ENCODE measurements at regions not wholly inside any gene's neighbourhood (a gene's known extent, or its start where the extent isn't known, plus 50 kb on each side); places are given as distances from the start of the nearest gene placed in this dataset.

DNA sequence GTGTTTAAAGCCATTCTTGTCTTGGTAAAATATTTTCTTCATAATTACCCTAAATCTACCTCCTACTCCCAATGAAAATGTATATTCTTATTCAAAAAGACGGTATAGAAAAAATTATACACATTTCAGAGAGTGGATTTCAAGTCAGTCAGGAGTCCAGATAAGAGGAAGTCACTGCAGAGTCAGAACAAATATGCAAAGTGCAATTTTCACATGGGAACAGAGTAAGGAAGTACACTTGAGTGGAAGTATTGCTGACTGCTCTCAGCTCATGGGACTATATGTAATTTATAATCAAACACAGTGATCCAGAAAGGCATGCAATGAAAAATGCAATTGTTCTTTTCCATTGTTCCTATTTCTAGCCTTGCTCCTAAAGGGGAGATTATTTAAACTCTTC, 1128.0 kb downstream of the AACS start:
- no peak overlapping the region for H3K4me3 Mint-ChIP-seq
- H3K4me1 ChIP-seq (ENCODE audit: control insufficient read depth, insufficient read depth, low read length): no peaks in the 10 kb centered on the region
- DNase-seq (no peak), ATAC-seq (no peak)
- peaks cover 3 to 9% of the 10 kb centered on the region in 2 donors for H3K9me3 Mint-ChIP-seq
- no peak overlapping the region for H3K4me3 ChIP-seq (ENCODE audit: low read length)
- WGBS (ENCODE audit: insufficient coverage): 43% methylated on average over 1 of the region's 1 CpG
- no peaks in the 10 kb centered on the region for H3K36me3 ChIP-seq (ENCODE audit: control insufficient read depth, insufficient read depth, low read length)
- peaks cover 0 to 3% of the 10 kb centered on the region in 2 donors for H3K27me3 Mint-ChIP-seq (ENCODE audit: low read depth in 2 of 2)
- no peaks in the 10 kb centered on the region for H3K4me1 Mint-ChIP-seq
- peaks cover 4% of the 10 kb centered on the region for H3K9me3 ChIP-seq (ENCODE audit: control insufficient read depth, insufficient read depth, low read length)
- intact Hi-C loops (cut with micrococcal nuclease): no loop called here
- no peak overlapping the region for H3K27ac ChIP-seq (ENCODE audit: low read length)
- peaks cover 1% of the 10 kb centered on the region for H3K36me3 Mint-ChIP-seq
- TF ChIP-seq CTCF (IDR thresholded peaks at IDR 0.05): no peak
- no peak overlapping the region for H3K27ac Mint-ChIP-seq
- no peaks in the 10 kb centered on the region for H3K27me3 ChIP-seq (ENCODE audit: control insufficient read depth, insufficient read depth, low read length)

GRCh38 chr12:126196263-126196662, 1131.0 kb downstream of the AACS start:
- no peaks in the 10 kb centered on the region for H3K4me1 ChIP-seq (ENCODE audit: control insufficient read depth, insufficient read depth, low read length)
- TF ChIP-seq CTCF (IDR thresholded peaks at IDR 0.05): no peak
- ATAC-seq: no peak
- peaks cover 4% of the 10 kb centered on the region for H3K9me3 ChIP-seq (ENCODE audit: control insufficient read depth, insufficient read depth, low read length)
- no peak overlapping the region for H3K4me3 ChIP-seq (ENCODE audit: low read length)
- Mint-ChIP-seq H3K27ac (no peak overlapping the region), H3K36me3 (no peaks in the 10 kb centered on the region), H3K4me3 (no peak overlapping the region), H3K9me3 (peaks cover 2 to 10% of the 10 kb centered on the region in 2 donors), H3K27me3 (ENCODE audit: low read depth in 2 of 2) (no peaks in the 10 kb centered on the region), H3K4me1 (no peaks in the 10 kb centered on the region)
- H3K36me3 ChIP-seq (ENCODE audit: control insufficient read depth, insufficient read depth, low read length): no peaks in the 10 kb centered on the region
- intact Hi-C loops (cut with micrococcal nuclease): no loop called here
- H3K27me3 ChIP-seq (ENCODE audit: control insufficient read depth, insufficient read depth, low read length): no peaks in the 10 kb centered on the region
- WGBS (ENCODE audit: insufficient coverage): 100% methylated on average over 1 of the region's 1 CpG
- H3K27ac ChIP-seq (ENCODE audit: low read length): no peak overlapping the region
- DNase-seq: no peak

DNA sequence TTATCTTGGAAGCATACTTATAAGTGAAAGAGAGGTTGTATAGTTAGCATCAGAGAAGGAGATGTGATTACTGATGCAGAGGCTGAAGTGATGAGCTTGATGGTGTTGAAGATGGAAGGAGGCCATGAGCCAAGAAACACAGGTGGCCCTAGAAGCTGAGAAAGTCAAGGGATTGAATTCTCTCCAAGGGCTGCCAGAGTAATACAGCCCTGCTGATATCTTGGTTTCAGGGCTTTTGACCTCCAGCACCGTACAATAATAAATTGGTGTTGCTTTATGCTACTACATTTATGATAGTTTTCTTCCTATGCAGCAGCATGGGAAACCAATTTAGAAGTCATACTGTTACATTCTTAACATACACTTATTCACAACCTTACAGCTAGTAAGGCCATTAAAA, 1133.3 kb downstream of the AACS start:
- WGBS (ENCODE audit: insufficient coverage): 100% methylated on average over 1 of the region's 1 CpG
- peaks cover 6 to 12% of the 10 kb centered on the region in 2 donors for H3K9me3 Mint-ChIP-seq
- intact Hi-C loops (cut with micrococcal nuclease): no loop called here
- no peak overlapping the region for H3K27ac Mint-ChIP-seq
- TF ChIP-seq CTCF (IDR thresholded peaks at IDR 0.05): no peak
- no peaks in the 10 kb centered on the region for H3K36me3 Mint-ChIP-seq
- Histone ChIP-seq H3K36me3 (ENCODE audit: control insufficient read depth, insufficient read depth, low read length) (no peaks in the 10 kb centered on the region), H3K27ac (ENCODE audit: low read length) (no peak overlapping the region), H3K4me3 (ENCODE audit: low read length) (no peak overlapping the region), H3K27me3 (ENCODE audit: control insufficient read depth, insufficient read depth, low read length) (no peaks in the 10 kb centered on the region), H3K9me3 (ENCODE audit: control insufficient read depth, insufficient read depth, low read length) (no peaks in the 10 kb centered on the region), H3K4me1 (ENCODE audit: control insufficient read depth, insufficient read depth, low read length) (no peaks in the 10 kb centered on the region)
- no peak overlapping the region for H3K4me3 Mint-ChIP-seq
- no peak for DNase-seq
- ATAC-seq: no peak
- H3K27me3 Mint-ChIP-seq (ENCODE audit: low read depth in 2 of 2): no peaks in the 10 kb centered on the region
- no peaks in the 10 kb centered on the region for H3K4me1 Mint-ChIP-seq

GRCh38 chr12:126198966-126199692, 1133.9 kb downstream of the AACS start:
- H3K9me3 Mint-ChIP-seq: peaks cover 8 to 12% of the 10 kb centered on the region in 2 donors
- H3K27ac Mint-ChIP-seq: no peak overlapping the region
- no peaks in the 10 kb centered on the region for H3K27me3 Mint-ChIP-seq (ENCODE audit: low read depth in 2 of 2)
- Histone ChIP-seq H3K27me3 (ENCODE audit: control insufficient read depth, insufficient read depth, low read length) (no peaks in the 10 kb centered on the region), H3K4me1 (ENCODE audit: control insufficient read depth, insufficient read depth, low read length) (no peaks in the 10 kb centered on the region), H3K4me3 (ENCODE audit: low read length) (no peak overlapping the region), H3K36me3 (ENCODE audit: control insufficient read depth, insufficient read depth, low read length) (no peaks in the 10 kb centered on the region), H3K27ac (ENCODE audit: low read length) (no peak overlapping the region), H3K9me3 (ENCODE audit: control insufficient read depth, insufficient read depth, low read length) (no peaks in the 10 kb centered on the region)
- TF ChIP-seq CTCF (IDR thresholded peaks at IDR 0.05): no peak
- H3K4me1 Mint-ChIP-seq: no peaks in the 10 kb centered on the region
- no peak for DNase-seq
- no peak overlapping the region for H3K4me3 Mint-ChIP-seq
- no peaks in the 10 kb centered on the region for H3K36me3 Mint-ChIP-seq
- intact Hi-C loops (cut with micrococcal nuclease): no loop called here
- no peak for ATAC-seq
- WGBS (ENCODE audit: insufficient coverage): 88% methylated on average over 6 of the region's 6 CpGs

All from natural killer cell (primary cell).